ENCODE measurements at regions not wholly inside any gene's neighbourhood (a gene's known extent, or its start where the extent isn't known, plus 50 kb on each side); places are given as distances from the start of the nearest gene placed in this dataset.

GRCh38 chr12:43038991-43039390, 449.4 kb upstream of the PRICKLE1 start:
- no peaks in the 10 kb centered on the region for H3K4me1 ChIP-seq (ENCODE audit: control insufficient read depth, insufficient read depth, low read length)
- no peak for FAIRE-seq
- WGBS (ENCODE audit: insufficient coverage, insufficient replicate concordance, low lambda C conversion rate, missing lambda C conversion rate), result 29% methylated on average over 3 of the region's 3 CpGs
- no peak for TF ChIP-seq EED (IDR thresholded peaks at IDR 0.05; ENCODE audit: low read depth)
- TF ChIP-seq TCF3 (IDR thresholded peaks at IDR 0.05; ENCODE audit: borderline replicate concordance, insufficient read depth, low read depth, low read length), result no peak
- TF ChIP-seq HDAC6 (IDR thresholded peaks at IDR 0.05; ENCODE audit: unreplicated experiment), result no peak
- TF ChIP-seq SMC3 (IDR thresholded peaks at IDR 0.05; ENCODE audit: borderline replicate concordance, low read length), result no peak
- TF ChIP-seq GABPA (IDR thresholded peaks at IDR 0.05; ENCODE audit: low read depth), result no peak
- no peak for TF ChIP-seq CUX1 (IDR thresholded peaks at IDR 0.05; ENCODE audit: insufficient replicate concordance, low read depth, low read length)
- TF ChIP-seq MYC (IDR thresholded peaks at IDR 0.05; ENCODE audit: insufficient read depth, insufficient read length, insufficient replicate concordance, low read length, severe bottlenecking), result no peak
- TF ChIP-seq SUPT20H (IDR thresholded peaks at IDR 0.05; ENCODE audit: borderline replicate concordance, control insufficient read depth, low read depth, low read length), result no peak
- TF ChIP-seq, protein P1, sequence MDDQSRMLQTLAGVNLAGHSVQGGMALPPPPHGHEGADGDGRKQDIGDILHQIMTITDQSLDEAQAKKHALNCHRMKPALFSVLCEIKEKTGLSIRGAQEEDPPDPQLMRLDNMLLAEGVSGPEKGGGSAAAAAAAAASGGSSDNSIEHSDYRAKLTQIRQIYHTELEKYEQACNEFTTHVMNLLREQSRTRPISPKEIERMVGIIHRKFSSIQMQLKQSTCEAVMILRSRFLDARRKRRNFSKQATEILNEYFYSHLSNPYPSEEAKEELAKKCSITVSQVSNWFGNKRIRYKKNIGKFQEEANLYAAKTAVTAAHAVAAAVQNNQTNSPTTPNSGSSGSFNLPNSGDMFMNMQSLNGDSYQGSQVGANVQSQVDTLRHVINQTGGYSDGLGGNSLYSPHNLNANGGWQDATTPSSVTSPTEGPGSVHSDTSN (IDR thresholded peaks at IDR 0.05; ENCODE audit: insufficient replicate concordance, low read depth, low read length), result no peak
- no peak for TF ChIP-seq ZSCAN29 (IDR thresholded peaks at IDR 0.05)
- TF ChIP-seq DPF2 (IDR thresholded peaks at IDR 0.05), result no peak
- no peak for TF ChIP-seq SRF (IDR thresholded peaks at IDR 0.05; ENCODE audit: low read depth in 2 of 2, low read length in 2 of 2)
- no peak for TF ChIP-seq CBX3 (IDR thresholded peaks at IDR 0.05; ENCODE audit: borderline replicate concordance, low read depth)
- TF ChIP-seq RCOR1 (conservative IDR thresholded peaks at IDR 0.05; ENCODE audit: low read depth, low read length), result no peak
- no peak for TF ChIP-seq WRNIP1 (IDR thresholded peaks at IDR 0.05; ENCODE audit: borderline replicate concordance, low read depth, low read length)
- TF ChIP-seq, protein P2, sequence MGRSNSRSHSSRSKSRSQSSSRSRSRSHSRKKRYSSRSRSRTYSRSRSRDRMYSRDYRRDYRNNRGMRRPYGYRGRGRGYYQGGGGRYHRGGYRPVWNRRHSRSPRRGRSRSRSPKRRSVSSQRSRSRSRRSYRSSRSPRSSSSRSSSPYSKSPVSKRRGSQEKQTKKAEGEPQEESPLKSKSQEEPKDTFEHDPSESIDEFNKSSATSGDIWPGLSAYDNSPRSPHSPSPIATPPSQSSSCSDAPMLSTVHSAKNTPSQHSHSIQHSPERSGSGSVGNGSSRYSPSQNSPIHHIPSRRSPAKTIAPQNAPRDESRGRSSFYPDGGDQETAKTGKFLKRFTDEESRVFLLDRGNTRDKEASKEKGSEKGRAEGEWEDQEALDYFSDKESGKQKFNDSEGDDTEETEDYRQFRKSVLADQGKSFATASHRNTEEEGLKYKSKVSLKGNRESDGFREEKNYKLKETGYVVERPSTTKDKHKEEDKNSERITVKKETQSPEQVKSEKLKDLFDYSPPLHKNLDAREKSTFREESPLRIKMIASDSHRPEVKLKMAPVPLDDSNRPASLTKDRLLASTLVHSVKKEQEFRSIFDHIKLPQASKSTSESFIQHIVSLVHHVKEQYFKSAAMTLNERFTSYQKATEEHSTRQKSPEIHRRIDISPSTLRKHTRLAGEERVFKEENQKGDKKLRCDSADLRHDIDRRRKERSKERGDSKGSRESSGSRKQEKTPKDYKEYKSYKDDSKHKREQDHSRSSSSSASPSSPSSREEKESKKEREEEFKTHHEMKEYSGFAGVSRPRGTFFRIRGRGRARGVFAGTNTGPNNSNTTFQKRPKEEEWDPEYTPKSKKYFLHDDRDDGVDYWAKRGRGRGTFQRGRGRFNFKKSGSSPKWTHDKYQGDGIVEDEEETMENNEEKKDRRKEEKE (IDR thresholded peaks at IDR 0.05), result no peak

More at GRCh38 chr12:43038991-43039390, 449.4 kb upstream of the PRICKLE1 start:
- ChIA-PET CTCF (interaction anchor here (1.2 kb wide), 1 partner anchor 28 kb away, joined by 3 read pairs; no protein-coding TSS in a partner anchor), SMC1A (ENCODE audit: uncharacterized antibody, unreplicated experiment) (interaction anchor here (1.9 kb wide), 1 partner anchor 243 kb away, joined by 4 read pairs; no protein-coding TSS in a partner anchor), RAD21 (ENCODE audit: unreplicated experiment) (no interaction called here), POLR2A (no interaction called here)
- Histone ChIP-seq H3K4me2 (ENCODE audit: control insufficient read depth, insufficient read depth) (no peak overlapping the region), H3K79me2 (ENCODE audit: control insufficient read depth, insufficient read depth, low read length) (no peaks in the 10 kb centered on the region), H2AFZ (ENCODE audit: control insufficient read depth, low read depth, low read length) (no peak overlapping the region), H3K9me3 (replicated peaks; ENCODE audit: control insufficient read depth, insufficient read depth, low read length) (no peaks in the 10 kb centered on the region), H3K9ac (ENCODE audit: control insufficient read depth, insufficient read depth, low read length) (no peak overlapping the region), H4K20me1 (ENCODE audit: control insufficient read depth, insufficient read depth) (no peaks in the 10 kb centered on the region), H3K27me3 (replicated peaks in 1 of 2; ENCODE audit: control insufficient read depth in 2 of 2, insufficient read depth in 2 of 2, low read length in 1 of 2) (no peaks in the 10 kb centered on the region; a peak in 1 of 4 replicates), H3K36me3 (ENCODE audit: control insufficient read depth in 2 of 2, insufficient read depth in 2 of 2, low read length in 1 of 2) (no peaks in the 10 kb centered on the region), H3K4me3 (no peak overlapping the region), H3K27ac (ENCODE audit: control insufficient read depth, insufficient read depth) (no peak overlapping the region)
- no peak for ATAC-seq
- DNase-seq (ENCODE audit: low read depth, low spot score), result no peak
- no TSS peak for BruUV-seq (replicated peaks)
- in situ Hi-C loops (cut with MboI) (no loop called here), intact Hi-C loops (cut with micrococcal nuclease; ENCODE audit: unreplicated experiment) (no loop called here)

Measured in GM12878 (cell line).